IPS DF 19.7 (cell line): ENCODE measurements at regions not wholly inside any gene's neighbourhood (a gene's known extent, or its start where the extent isn't known, plus 50 kb on each side); places are given as distances from the start of the nearest gene placed in this dataset.
"Not testable (repeated sequence)": the region's sequence is repeated elsewhere in the genome, so short reads cannot be mapped to it uniquely, and the experiment has no call there.

Experiments
- DNase-seq: peaks from one replicate; pipeline ENCODE4 v3.0.0-alpha.2; 2013; ENCODE audit warnings: low read depth, low spot score

DNA sequence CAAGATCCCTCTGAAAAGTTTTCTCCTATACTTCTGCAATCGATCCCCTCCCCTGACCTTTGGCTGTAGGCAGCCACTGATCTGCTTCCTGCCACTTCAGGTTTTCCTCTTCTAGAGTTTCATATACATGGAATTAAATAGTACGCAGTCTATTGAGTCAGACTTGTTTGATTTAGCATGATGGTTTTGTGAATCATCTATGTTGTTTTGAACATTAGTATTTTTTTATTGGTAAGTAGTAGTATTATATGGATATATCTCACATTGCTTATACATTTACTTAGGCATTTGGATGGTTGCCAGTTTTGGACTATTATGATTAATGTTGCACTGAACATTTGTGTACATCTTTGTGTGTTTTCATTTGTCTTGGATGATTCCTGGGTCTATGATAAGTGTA lies 518.0 kb downstream of the CD109 start:
- no peak for DNase-seq

DNA sequence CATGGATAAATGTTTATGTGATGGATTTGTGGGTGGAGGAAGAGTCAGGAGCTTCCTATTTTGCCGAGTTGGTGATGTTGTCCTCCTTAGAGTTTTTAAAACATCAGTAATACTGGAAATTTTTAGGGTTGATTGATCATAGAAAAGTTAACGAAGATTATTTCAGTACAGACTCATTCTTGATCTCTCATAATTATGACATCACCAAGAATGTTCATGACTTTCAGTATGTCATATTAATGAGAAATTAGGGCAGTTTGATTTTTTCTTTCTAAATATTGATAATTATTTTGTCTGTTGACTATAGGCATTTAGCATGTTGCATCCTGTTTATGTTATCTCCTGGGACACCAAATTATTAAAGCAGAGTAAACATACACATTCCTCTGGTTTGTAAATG lies 512.2 kb downstream of the CD109 start:
- DNase-seq: no peak

DNA sequence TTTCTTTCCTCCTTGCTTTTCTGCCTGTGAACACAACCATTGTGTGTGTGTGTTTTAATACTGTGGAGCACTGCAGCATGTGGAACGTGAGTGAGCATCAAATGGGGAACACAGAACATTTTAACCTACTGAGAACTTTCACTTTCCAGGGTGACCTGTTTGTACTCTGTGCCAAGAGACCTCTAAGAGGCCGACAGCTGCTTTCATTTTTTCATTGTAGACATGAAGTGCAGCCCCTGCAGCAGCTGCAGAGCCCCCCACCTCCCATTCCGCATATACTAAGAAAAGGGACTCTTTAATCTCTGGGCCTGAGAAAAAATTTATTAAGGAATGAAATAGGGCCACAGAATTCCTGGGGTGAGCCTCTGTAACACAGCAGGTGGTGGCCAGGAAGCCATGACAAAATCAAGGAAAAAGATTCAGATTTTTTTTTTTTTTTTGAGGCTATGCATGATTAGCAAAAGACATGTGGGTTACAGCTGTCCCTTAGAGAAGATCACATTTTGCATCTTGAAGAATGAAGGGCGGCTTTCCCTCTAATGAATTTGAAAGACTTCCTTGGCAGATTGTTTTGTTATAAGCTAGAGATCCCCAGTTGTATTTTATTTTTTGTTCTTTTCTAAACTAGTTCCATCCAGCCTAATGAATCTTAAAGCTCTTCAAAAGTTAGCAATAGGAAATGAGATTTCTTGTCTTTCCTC lies 503.4 kb downstream of the CD109 start:
- no peak for DNase-seq

DNA sequence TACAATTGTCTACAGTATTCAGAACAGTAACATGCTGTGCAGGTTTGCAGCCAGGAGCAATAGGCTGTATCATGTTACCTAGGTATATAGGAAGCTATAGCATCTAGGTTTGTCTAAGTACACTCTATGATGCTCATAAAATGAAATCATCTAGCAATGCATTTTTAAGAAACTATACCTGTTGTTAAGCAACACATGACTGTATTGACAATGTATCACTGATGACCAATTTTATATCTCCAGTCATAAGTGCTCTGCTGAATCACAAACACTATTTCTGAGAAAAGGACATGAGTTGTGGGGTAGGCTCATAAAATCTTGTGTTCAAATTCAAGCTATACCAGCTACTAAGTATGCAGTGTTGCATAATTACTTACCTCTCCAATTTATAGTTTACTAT lies 501.3 kb downstream of the CD109 start:
- DNase-seq: no peak

DNA sequence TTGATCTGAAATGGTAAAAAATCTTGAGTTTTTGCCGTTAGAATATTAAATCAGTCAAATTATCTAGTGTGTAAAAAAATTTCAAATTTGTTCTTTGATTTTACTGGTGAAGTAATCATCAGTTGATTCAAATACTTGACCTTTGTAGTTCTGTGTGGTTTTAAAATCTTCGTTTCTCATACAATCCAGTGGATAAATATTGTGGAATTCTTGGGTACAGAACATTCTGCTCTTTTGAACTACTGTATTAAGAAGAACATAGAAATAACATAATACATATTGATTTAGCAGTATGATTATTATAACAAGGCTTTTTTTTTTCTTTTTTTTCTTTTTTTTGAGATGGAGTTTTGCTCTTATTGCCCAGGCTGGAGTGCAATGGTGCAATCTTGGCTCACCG lies 491.8 kb downstream of the CD109 start:
- no peak for DNase-seq

DNA sequence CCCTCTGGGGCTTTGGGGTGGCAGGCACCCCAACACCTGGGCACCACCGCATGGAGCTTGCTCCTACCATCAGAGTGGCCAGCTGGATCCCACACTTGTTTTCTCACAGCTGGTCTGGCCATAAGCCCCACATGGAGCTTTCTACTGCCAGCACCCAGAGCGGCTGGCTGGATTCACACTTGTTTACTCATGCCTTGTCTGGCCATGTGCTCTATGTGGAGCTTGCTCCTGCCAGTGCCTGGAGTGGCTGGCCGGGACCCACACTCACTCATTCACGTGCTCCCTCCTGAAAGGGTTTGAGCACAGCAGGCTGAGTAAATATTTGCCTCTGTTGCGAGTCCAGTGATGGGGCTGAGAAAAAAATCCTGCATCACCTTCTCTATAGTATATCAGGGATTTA lies 487.0 kb downstream of the CD109 start:
- no peak for DNase-seq

DNA sequence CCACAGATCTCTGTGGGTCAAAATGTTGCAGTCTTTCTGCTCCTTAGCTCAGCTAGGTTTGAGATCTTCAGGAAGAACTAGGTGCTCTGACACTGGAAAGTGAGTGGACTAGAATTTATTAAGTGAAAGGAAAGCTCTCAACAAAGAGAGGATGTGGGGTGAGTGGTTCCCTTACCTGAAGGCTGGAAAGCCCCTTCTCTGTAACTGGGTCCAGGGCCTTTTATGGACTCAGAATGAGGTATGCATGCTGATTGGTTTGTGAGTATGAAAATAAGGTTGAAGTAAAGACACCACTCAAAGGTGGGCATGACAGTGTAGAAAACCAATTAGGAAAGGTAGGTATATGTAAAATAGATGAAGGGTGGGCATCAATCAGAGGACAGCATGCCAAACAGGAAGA lies 485.5 kb downstream of the CD109 start:
- DNase-seq: no peak

DNA sequence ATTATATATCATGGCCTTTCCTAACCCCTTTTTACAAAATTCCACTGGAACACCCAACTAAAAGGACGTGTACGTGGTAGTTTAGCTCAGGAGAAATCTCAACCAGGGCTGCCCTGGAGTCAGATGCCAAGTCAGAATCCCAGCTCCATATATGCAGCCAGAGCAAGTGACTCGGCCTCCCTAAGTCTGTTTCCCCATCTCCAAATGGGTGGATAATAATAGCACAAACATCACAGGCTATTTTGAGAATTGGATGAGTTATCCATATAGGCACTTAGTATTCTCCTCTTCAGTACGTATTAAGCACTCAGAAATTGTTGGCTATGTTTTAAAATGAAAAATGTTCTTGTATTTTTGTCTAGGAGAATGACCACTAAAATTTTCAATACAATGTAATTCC lies 481.5 kb downstream of the CD109 start:
- no peak for DNase-seq

DNA sequence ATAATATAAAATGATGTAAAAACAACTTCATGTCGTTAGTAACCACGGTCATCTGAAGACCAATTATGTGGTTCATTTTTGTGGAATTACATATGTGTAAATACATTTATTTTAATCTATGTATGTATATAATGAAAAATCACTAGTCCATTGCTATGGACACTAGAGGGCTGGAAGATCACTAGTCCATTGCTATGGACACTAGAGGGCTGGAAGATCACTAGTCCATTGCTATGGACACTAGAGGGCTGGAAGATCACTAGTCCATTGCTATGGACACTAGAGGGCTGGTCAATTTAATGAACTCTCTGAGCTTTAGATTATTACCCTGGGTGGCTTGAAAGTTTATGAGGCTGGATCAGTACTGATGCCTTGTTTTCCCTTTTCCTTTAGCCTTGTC lies 474.5 kb downstream of the CD109 start:
- not testable (repeated sequence) for DNase-seq

DNA sequence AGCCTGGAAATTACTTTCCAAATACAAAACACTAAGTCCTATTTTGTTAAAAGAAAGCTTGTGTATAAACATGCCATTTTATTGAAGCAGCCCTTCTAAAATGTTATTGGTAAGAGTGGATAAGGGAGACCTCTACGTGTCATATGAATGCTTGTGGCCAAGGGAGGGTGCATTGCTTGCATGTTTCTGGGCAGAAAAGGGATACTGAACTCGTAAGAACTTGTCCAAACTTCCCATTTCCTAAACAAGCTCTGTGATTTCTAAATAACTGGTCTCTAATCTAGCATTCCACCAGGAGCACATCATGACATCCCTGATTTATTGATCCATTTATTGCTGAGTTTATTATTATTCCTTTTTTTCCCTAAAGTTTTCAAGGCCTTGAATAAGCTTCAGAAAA lies 474.1 kb downstream of the CD109 start:
- DNase-seq: no peak

DNA sequence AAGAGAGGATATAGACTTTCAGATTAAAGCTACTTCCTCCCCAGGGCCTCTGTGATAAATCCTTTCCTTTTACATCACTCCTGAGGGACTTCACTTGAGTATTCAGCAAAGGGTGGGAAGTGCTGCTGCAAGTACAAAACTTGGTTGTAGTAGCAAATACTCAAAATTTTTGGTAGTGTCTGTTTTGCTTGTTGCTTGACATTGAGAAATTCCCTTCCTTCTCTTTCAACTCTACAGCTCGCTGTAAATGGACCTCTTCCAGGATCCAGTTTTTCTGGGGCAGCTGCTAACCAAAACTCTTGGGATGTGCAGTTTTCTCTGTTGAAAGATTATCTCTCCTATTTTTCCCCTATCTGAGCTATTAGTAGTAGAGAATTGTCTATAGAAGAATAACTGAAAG lies 472.0 kb downstream of the CD109 start:
- DNase-seq: no peak

DNA sequence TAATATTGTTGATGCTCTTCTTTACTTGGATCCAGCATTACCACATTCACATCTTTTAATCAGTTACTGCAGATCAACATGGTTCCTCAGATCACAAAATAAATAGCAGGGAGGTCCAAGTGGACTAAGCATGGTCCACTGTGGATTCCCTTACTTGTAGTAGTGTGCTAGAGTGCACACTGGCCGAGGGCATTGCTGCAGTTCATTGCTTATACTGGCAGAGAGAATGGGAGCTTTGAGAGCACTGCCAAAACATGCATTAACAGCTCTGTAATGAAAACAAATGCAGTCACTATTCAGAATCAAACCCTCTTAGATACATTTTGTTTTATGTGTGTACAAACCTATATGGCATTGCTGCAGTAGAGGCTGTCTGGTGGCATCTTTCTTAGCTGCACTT lies 471.5 kb downstream of the CD109 start:
- no peak for DNase-seq

DNA sequence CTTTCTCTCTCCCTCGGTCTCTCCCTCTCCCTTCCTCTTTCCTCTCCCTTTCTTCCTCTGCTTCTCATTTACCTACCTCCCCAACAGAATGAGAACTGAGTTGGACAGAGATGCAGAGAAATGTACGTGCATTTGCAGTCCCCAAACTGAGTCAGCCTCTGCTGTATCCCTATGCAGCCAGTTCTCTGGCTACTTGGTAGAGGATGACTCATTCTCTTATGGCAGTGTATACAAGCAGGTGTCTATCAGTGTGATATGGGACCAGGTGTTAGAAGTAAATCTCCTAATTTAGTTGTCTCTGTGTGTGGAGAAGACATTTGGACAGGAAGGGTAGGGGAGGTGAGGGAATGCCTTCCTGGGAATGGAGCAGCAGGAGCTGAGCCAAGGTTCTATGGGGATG lies 470.8 kb downstream of the CD109 start:
- no peak for DNase-seq

DNA sequence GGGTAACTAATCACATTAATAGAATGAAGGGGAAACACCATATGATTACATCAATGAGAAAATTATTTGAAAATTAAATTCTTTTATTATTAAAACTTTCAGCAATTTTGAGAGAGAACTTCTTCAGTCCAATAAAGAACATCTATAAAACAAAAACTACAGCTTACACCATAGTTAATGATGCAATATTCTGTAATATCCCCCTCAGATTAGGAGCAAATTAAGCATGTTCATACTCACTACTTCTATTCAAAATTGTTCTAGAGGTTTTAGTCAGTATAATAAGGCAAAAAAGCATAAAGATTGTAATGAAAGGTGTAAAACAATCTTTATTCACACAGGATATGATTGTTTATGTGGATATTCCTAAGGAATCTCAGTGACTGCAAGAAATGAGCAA lies 465.4 kb downstream of the CD109 start:
- no peak for DNase-seq

DNA sequence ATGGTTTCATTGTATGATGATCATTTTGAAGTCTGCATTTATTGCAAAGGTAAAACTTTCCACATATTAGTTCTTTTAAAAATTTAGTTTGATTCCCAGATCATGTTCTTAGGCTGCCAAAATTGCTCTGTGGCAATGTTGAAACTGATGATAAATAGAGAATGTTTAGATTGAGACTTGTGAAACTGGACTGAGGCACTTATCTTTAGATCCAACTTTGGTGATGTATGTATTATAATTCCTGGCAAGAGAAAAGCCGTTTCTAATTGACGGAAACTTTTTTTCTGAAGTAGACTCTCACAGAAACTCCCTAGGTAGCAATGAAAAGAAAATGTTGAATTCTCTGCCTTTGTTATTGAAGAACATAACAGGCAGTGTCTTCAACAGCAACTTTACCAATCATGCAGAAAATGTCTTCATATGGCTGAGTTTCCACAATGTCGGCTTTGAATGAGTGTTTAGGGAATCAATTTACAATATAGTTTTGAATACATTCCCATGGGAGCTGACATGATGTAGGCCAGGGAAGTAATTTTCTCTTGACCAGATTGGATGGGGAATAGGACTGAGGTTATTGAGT lies 456.2 kb downstream of the CD109 start:
- no peak for DNase-seq

DNA sequence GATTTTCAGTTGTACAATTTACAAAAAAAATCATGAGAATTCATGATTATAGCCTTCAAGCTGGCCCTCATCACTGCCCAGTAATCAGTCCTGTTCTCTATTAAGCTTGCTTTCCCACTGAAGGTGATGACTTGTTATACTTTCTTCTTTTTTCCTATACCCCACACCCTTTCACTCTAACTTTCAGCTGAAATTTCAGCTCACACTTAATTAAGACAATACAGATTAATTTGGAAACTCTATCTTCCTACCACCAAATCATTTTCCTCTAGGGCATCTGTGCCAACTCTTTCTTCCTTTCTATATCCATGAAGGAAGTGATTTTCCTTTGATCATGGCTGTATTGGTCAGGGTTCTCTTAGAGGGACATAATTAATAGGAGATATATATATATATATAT lies 449.9 kb downstream of the CD109 start:
- no peak for DNase-seq

DNA sequence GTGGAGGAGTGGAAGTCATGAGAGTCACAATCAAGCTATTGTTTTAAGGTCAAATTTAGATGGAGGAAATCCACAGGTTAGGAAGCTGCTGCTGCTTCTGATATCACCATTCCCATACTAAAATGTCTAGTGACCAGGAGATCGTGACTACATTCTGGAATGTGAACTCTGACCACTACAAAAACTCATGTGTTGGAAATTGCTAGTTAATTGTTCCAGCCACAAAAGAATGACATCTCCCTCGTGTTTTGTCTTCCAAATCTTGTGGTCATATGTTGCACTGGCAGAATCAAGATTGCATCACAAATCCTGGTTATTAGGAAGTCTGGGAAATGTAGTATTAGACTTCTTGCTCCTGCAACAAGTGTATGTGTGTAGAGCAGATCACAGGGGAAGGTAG lies 441.9 kb downstream of the CD109 start:
- no peak for DNase-seq

DNA sequence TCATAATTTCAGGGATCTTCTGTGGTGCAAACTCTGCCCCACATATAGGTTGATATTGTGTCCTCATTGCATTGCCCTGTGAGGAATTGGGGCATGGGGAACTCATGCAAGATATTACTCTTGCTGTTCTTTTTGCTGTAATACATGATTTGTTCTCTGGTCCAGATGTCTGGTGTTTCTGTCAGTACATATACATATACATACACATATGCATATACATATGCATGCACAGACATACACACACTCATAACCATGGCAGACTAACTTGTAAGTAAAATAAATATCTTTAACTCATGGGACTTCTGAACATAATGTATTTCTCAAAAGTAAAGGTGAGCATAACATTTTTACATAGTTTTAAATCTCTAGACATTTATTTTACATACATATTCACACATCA lies 438.3 kb downstream of the CD109 start:
- no peak for DNase-seq

DNA sequence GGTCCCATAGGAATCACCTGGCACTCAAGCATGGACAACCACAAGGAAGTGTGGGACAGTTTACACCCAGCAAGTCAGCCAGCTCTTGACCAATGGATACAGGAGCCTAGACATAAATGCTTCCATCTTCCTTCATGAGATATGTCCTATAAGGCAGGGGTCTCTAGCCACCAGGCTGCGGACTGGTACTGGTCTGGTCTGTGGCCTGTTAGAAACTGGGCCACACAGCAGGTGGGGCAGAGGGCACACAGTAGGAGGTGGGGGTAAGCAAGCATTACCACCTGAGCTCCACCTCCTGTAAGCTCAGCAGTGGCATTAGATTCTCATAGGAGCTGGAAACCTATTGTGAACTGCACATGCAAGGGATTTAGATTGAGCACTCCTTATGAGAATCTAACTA lies 437.1 kb downstream of the CD109 start:
- no peak for DNase-seq

DNA sequence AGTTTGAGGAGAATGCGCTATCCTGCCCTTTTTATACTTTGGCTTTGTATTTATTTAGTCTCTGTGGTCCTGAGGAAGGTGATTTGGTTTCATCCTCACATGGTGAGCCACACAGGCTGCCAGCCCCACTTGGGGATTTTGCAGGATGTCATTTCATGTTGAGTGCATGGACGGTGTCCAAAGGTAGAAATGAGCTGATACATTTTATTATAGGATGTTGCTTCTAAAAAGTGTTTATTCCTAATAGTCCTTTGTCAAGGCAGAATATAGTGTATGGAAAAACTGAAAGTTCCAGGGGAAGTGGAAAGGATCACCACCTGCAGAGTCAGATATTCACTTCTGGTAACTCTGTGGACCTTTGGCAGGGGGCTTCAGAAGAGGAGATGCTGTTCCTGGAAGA lies 434.6 kb downstream of the CD109 start:
- DNase-seq: no peak

DNA sequence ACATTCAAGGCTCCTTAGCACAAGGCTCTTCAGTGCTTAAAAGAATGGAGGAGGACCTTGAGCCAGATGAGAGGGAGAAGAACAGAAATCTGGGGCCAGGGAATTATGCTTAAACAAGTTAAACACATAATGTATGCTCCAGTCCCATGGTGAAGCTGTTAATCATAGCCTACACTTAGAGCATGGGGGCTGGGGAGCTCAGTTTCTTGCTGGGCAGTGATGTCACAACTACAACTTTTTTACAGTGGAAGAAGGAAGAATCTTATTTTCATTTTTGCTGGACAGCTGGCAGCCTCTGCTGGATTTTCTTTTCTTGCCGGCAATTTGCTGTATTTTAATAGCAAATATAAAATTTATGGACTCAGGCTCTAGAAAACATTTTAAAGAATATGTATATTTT lies 432.5 kb downstream of the CD109 start:
- no peak for DNase-seq

DNA sequence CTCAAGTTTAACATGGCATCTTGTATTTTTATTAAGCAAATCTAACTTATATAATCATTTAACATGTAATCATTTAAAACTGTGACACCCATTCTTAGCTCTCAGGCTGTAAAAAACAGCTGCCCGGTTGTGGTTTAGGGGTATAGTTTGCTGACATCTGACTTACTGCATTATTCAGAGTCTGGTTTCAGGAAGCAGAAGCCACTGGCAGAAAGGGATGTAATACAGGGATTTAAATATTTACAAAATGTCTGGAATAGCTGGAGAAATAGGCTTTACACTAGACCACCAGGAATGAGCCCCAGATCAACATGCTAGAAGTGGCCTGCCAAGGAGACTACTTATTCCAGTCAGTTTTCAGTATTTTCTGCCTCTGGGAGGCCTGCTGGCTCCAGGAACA lies 421.1 kb downstream of the CD109 start:
- DNase-seq: no peak

DNA sequence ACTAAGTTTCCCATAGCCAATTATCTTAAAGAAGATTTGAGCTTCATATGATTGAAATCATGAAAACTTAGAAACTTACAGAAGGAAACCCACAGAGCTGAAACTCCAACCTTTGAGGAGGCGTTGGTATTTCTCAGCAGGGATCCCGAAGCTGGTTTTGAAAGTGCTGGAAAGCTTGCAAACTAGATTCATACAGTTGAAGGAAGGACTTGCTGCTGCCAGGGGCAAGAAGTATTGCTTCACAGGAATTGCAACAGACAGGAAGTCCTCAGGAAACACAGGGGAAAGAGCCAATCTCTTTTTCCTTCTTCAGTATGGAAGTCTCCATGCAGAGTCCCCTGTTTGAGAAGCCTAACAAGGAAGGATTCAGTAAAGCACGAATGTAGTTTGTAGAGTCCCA lies 419.7 kb downstream of the CD109 start:
- no peak for DNase-seq

DNA sequence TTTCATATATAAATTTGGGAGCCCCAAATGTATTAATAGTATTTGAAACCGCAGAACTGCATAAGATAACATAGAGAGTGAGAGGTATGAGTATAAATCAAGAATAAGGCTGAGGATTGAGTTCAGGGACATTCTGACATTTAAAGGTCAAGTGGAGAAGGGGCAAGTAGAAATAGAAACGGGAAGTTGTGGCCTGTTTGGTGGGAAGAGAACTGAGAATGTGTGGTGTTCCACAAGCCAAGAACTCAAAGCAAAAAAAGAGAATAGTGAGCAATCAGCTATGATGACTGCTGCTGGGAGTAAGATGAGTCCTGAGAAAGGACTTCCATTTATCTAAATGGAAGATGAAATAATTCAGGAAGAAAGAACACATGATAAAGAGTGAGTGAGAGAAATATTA lies 418.4 kb downstream of the CD109 start:
- DNase-seq: no peak
